Activated T-cell treated with anti-CD3 and anti-CD28 coated beads, Interleukin-2, amount 50 U/mL, for 24 hours (primary cell): ENCODE measurements at regions not wholly inside any gene's neighbourhood (a gene's known extent, or its start where the extent isn't known, plus 50 kb on each side); places are given as distances from the start of the nearest gene placed in this dataset.
A peak's percentile ranks its signal among the peaks of the same experiment; 100 is the strongest.

Experiments used
- DNase-seq: peaks from one replicate; pipeline ENCODE4 v3.0.0-alpha.2; 2020
- H3K27ac Mint-ChIP-seq: 2 replicates; pipeline ENCODE4 v1.8.0; 2020; ENCODE audit warnings: mild to moderate bottlenecking, mixed read lengths
- H3K27me3 Mint-ChIP-seq: 2 replicates; pipeline ENCODE4 v1.8.0; 2020; ENCODE audit warnings: mixed read lengths
- H3K36me3 Mint-ChIP-seq: 2 replicates; pipeline ENCODE4 v1.8.0; 2020; ENCODE audit warnings: low read depth, mixed read lengths
- H3K4me1 Mint-ChIP-seq: 2 replicates; pipeline ENCODE4 v1.8.0; 2020; ENCODE audit warnings: low read depth, mixed read lengths
- H3K4me3 Mint-ChIP-seq: 2 replicates; pipeline ENCODE4 v1.8.0; 2020; ENCODE audit warnings: mild to moderate bottlenecking, moderate library complexity, mixed read lengths
- H3K9me3 Mint-ChIP-seq: 2 replicates; pipeline ENCODE4 v1.8.0; 2020; ENCODE audit warnings: mixed read lengths

- H3K27ac Mint-ChIP-seq, result no peak overlapping the region
- H3K4me3 Mint-ChIP-seq, result no peak overlapping the region
- no peaks in the 10 kb centered on the region for H3K36me3 Mint-ChIP-seq
These were observed 845.0 kb upstream of the NECTIN3 start for GRCh38 chr3:110226645-110227044.

GRCh38 chr3:110227991-110228390, 843.6 kb upstream of the NECTIN3 start:
- Mint-ChIP-seq H3K27ac (no peak overlapping the region), H3K36me3 (no peaks in the 10 kb centered on the region), H3K27me3 (no peaks in the 10 kb centered on the region), H3K4me1 (no peaks in the 10 kb centered on the region), H3K4me3 (no peak overlapping the region), H3K9me3 (no peaks in the 10 kb centered on the region)
- no peak for DNase-seq

More at GRCh38 chr3:110226645-110227044, 845.0 kb upstream of the NECTIN3 start:
- no peak for DNase-seq
- Mint-ChIP-seq H3K9me3 (no peaks in the 10 kb centered on the region), H3K27me3 (no peaks in the 10 kb centered on the region), H3K4me1 (no peaks in the 10 kb centered on the region)

- Mint-ChIP-seq H3K36me3 (no peaks in the 10 kb centered on the region), H3K4me1 (no peaks in the 10 kb centered on the region), H3K27ac (no peak overlapping the region), H3K27me3 (no peaks in the 10 kb centered on the region), H3K4me3 (no peak overlapping the region), H3K9me3 (no peaks in the 10 kb centered on the region)
- DNase-seq, result no peak
These were observed 836.8 kb upstream of the NECTIN3 start for GRCh38 chr3:110234831-110235230.

- H3K36me3 Mint-ChIP-seq, result no peaks in the 10 kb centered on the region
- no peak overlapping the region for H3K27ac Mint-ChIP-seq
- no peak overlapping the region for H3K4me3 Mint-ChIP-seq
- DNase-seq, result no peak
- no peaks in the 10 kb centered on the region for H3K27me3 Mint-ChIP-seq
- H3K4me1 Mint-ChIP-seq, result no peaks in the 10 kb centered on the region
- H3K9me3 Mint-ChIP-seq, result no peaks in the 10 kb centered on the region
These were observed 834.5 kb upstream of the NECTIN3 start for GRCh38 chr3:110236976-110237610.

DNA sequence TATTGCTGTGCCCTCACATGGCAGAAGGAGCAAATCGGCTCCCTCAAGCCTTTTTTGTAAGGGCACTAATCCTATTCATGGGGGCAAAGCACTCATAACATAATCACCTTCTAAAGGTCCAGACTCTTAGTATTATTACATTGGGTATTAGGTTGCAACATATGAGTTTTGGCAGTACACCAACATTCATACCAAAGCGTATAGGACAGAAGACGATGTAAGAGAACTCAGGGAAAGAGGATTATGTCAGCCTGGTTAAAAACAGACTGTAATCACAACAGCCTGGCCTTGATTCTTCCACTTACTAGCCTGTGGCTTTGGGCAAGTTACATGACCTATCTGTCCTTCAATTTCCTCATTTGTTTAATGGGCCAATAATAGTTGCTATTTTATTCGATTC, 828.5 kb upstream of the NECTIN3 start:
- no peaks in the 10 kb centered on the region for H3K9me3 Mint-ChIP-seq
- no peaks in the 10 kb centered on the region for H3K36me3 Mint-ChIP-seq
- no peaks in the 10 kb centered on the region for H3K27me3 Mint-ChIP-seq
- H3K4me1 Mint-ChIP-seq, result peaks cover 11% of the 10 kb centered on the region
- no peak overlapping the region for H3K27ac Mint-ChIP-seq
- no peak overlapping the region for H3K4me3 Mint-ChIP-seq
- no peak for DNase-seq

- H3K9me3 Mint-ChIP-seq, result no peaks in the 10 kb centered on the region
- peak overlapping the region; percentile 27 for H3K27ac Mint-ChIP-seq
- H3K27me3 Mint-ChIP-seq, result no peaks in the 10 kb centered on the region
- H3K4me1 Mint-ChIP-seq, result peaks cover 11% of the 10 kb centered on the region
- H3K4me3 Mint-ChIP-seq, result no peak overlapping the region
- no peaks in the 10 kb centered on the region for H3K36me3 Mint-ChIP-seq
- no peak for DNase-seq
These were observed 824.7 kb upstream of the NECTIN3 start for GRCh38 chr3:110246796-110247376.

GRCh38 chr3:110248666-110249065, 823.0 kb upstream of the NECTIN3 start:
- Mint-ChIP-seq H3K4me3 (no peak overlapping the region), H3K27me3 (no peaks in the 10 kb centered on the region), H3K27ac (no peak overlapping the region), H3K36me3 (no peaks in the 10 kb centered on the region), H3K9me3 (no peaks in the 10 kb centered on the region), H3K4me1 (peaks cover 11% of the 10 kb centered on the region)
- DNase-seq, result no peak

DNA sequence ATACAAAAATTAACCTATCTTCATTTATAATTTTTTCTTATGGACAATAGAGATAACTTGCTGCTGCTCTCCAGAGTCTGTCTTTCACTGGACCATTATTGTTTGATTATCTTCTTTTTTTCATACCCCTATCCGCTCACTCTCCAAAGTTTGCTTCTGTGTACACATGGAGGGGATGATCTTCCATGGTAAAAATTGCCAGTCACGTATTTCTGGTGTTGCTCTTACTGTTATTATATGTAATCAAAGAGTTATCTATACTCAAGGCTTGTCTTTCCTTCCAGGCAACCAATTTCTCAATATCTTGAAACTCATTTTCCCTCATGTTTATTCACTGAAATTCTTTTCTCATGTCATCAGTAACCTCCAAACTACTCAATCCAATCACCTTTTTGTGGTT, 817.8 kb upstream of the NECTIN3 start:
- no peak overlapping the region for H3K27ac Mint-ChIP-seq
- DNase-seq, result no peak
- H3K4me1 Mint-ChIP-seq, result no peaks in the 10 kb centered on the region
- H3K4me3 Mint-ChIP-seq, result no peak overlapping the region
- no peaks in the 10 kb centered on the region for H3K27me3 Mint-ChIP-seq
- no peaks in the 10 kb centered on the region for H3K36me3 Mint-ChIP-seq
- no peaks in the 10 kb centered on the region for H3K9me3 Mint-ChIP-seq

DNA sequence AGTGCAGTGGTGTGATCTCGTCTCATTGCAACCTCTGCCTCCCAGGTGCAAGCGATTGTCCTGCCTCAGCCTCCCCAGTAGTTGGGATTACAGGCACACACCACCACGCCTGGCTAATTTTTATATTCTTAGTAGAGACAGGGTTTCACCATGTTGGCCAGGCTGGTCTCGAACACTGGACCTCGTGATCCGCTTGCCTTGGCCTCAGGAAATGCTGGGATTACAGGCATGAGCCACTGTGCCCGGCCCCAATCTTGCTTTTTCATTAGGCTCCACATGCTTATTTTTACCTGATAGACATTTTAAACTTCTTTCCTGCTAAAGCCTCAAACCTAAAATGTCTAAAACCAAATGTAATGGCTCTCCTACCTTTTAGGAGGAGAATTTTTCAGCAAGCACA, 817.0 kb upstream of the NECTIN3 start:
- DNase-seq, result no peak
- Mint-ChIP-seq H3K9me3 (no peaks in the 10 kb centered on the region), H3K36me3 (no peaks in the 10 kb centered on the region), H3K27me3 (no peaks in the 10 kb centered on the region), H3K27ac (no peak overlapping the region), H3K4me1 (no peaks in the 10 kb centered on the region), H3K4me3 (no peak overlapping the region)

GRCh38 chr3:110261141-110261540, 810.5 kb upstream of the NECTIN3 start:
- Mint-ChIP-seq H3K36me3 (no peaks in the 10 kb centered on the region), H3K4me3 (no peak overlapping the region), H3K4me1 (no peaks in the 10 kb centered on the region), H3K9me3 (no peaks in the 10 kb centered on the region), H3K27me3 (peaks cover 8% of the 10 kb centered on the region), H3K27ac (no peak overlapping the region)
- no peak for DNase-seq

DNA sequence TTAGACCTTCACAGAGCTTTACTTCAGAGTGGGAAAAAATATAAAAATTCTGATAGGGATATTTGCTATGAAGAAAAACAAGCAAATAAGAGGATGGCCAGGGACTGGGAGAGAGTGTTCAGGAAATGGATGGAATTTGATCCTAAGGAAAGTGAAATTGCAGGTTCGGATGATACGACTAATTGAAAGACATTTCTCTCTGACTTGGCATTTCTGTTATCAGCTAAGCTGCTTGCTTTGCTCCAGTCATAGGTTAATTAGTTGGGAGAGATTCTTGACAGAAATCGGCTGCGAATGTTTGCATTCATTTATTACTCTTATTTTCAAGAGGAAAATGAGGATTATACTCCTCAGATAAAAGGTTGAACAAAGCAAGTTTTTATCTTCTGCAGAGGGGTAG, 808.7 kb upstream of the NECTIN3 start:
- DNase-seq, result no peak
- H3K9me3 Mint-ChIP-seq, result no peaks in the 10 kb centered on the region
- H3K4me3 Mint-ChIP-seq, result no peak overlapping the region
- H3K27me3 Mint-ChIP-seq, result peaks cover 8% of the 10 kb centered on the region
- H3K36me3 Mint-ChIP-seq, result no peaks in the 10 kb centered on the region
- H3K4me1 Mint-ChIP-seq, result no peaks in the 10 kb centered on the region
- no peak overlapping the region for H3K27ac Mint-ChIP-seq

DNA sequence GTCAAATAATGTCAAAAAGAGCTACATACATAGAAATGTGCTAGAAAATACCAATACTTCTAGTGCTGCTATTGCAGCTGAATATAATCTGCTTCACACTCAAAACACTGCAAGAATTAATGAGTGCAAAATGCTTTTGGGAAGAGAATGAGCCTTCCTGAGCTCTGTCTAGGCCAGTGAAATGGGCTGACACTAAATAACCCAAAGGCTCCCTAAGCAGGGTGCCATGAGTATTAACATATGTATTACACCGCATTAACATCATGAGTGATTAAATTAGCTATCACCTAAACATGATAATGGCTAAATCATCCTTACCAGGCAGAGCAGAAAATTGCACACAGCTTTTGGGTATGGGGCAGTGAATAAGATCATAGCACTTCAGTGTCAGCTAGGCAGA, 806.3 kb upstream of the NECTIN3 start:
- Mint-ChIP-seq H3K9me3 (no peaks in the 10 kb centered on the region), H3K4me3 (no peak overlapping the region), H3K27me3 (peaks cover 8% of the 10 kb centered on the region), H3K36me3 (no peaks in the 10 kb centered on the region), H3K27ac (no peak overlapping the region), H3K4me1 (no peaks in the 10 kb centered on the region)
- no peak for DNase-seq

DNA sequence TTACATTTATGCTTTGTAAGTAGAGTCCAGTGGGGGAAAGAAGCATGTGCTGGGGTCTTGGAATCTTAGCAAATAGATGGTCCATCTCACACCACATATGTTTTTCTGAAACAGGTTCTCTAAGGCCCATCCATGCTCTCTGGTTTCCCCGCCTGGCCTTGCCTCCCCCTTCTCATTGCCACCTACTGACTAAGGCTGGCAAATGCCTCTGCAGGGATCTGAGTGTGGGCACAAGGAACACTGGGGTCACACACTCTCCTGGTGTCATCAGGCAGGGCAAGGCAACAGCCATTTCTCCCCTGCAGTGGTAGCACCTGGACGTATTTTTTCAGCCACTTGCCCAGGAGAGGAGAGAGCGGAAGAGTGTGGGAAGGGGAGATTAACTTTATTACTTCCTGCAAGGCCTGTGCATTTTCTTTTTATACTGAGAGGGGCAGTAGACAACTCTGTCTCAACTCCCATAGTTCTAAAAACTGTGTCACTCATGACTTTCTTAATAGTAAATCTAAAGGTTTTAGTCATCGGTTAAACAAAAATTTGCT, 804.2 kb upstream of the NECTIN3 start:
- H3K4me3 Mint-ChIP-seq, result no peak overlapping the region
- no peaks in the 10 kb centered on the region for H3K4me1 Mint-ChIP-seq
- H3K36me3 Mint-ChIP-seq, result no peaks in the 10 kb centered on the region

GRCh38 chr3:110272525-110272924, 799.1 kb upstream of the NECTIN3 start:
- Mint-ChIP-seq H3K9me3 (no peaks in the 10 kb centered on the region), H3K27me3 (no peaks in the 10 kb centered on the region), H3K4me1 (no peaks in the 10 kb centered on the region), H3K36me3 (no peaks in the 10 kb centered on the region), H3K4me3 (no peak overlapping the region), H3K27ac (no peak overlapping the region)
- no peak for DNase-seq

More for the DNA sequence above, 804.2 kb upstream of the NECTIN3 start:
- H3K9me3 Mint-ChIP-seq, result no peaks in the 10 kb centered on the region
- peaks cover 5% of the 10 kb centered on the region for H3K27me3 Mint-ChIP-seq
- DNase-seq, result no peak
- H3K27ac Mint-ChIP-seq, result no peak overlapping the region

DNA sequence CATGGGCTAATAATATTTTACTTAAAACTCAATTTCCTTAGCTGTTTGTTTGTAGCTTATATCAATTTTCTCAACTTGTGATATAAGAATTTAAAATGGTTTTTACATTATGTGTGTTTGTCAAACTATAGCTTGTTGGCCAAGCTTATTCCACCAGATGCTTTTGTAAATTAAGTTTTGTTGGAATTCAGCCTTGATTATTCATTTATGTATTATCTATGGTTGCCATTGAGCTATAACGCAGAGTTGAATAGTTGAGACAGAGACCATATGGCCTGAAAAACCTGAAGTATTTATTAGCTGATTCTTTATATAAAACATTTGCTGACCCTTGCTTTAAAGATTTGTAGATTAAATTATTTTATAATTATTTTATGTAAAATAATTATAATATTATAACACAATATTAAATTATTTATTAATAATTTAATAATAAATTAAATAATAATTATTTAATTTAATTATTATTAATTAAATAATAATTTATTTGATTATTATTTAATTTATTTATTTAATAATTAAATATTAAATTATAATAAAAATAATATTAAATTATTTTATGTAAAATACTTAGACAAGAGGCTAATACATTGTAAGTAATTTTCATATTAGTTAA, 779.6 kb upstream of the NECTIN3 start:
- peaks cover 8% of the 10 kb centered on the region for H3K36me3 Mint-ChIP-seq

More for the DNA sequence above, 779.6 kb upstream of the NECTIN3 start:
- no peaks in the 10 kb centered on the region for H3K27me3 Mint-ChIP-seq
- no peak for DNase-seq
- H3K9me3 Mint-ChIP-seq, result peaks cover 30% of the 10 kb centered on the region
- no peak overlapping the region for H3K27ac Mint-ChIP-seq
- H3K4me3 Mint-ChIP-seq, result no peak overlapping the region
- peaks cover 5% of the 10 kb centered on the region for H3K4me1 Mint-ChIP-seq
